Muscle layer of colon (tissue), 2 donors: ENCODE measurements at regions not wholly inside any gene's neighbourhood (a gene's known extent, or its start where the extent isn't known, plus 50 kb on each side); places are given as distances from the start of the nearest gene placed in this dataset.

ENCODE experiments used
- H3K27ac ChIP-seq: one replicate; pipeline ENCODE4 v1.7.0; 2013; ENCODE audit warnings: low read depth, mild to moderate bottlenecking, low read length, moderate library complexity
- H3K27me3 ChIP-seq, 2 donors: one replicate each; pipeline ENCODE4 v1.7.0; 2013; ENCODE audit warnings: low read length in 2 of 2, mild to moderate bottlenecking in 2 of 2; ENCODE audit not compliant: insufficient read depth in 2 of 2, control insufficient read depth in 1 of 2
- H3K36me3 ChIP-seq: one replicate; pipeline ENCODE4 v1.7.0; 2013; ENCODE audit warnings: mild to moderate bottlenecking, low read length; ENCODE audit not compliant: insufficient read depth
- H3K4me1 ChIP-seq: one replicate; pipeline ENCODE4 v1.7.0; 2013; ENCODE audit warnings: mild to moderate bottlenecking, low read length; ENCODE audit not compliant: insufficient read depth
- H3K4me3 ChIP-seq, 2 donors: one replicate each; pipeline ENCODE4 v1.7.0; 2013; ENCODE audit warnings: low read length in 2 of 2, low read depth in 1 of 2, mild to moderate bottlenecking in 1 of 2, moderate library complexity in 1 of 2
- H3K9ac ChIP-seq: one replicate; pipeline ENCODE4 v1.7.0; 2013; ENCODE audit warnings: low read length
- H3K9me3 ChIP-seq: one replicate; pipeline ENCODE4 v1.7.0; 2013; ENCODE audit warnings: mild to moderate bottlenecking, low read length
- donor health status: abdominal sarcoma.
- donor health status: Adenocarcinoma of cecum.

DNA sequence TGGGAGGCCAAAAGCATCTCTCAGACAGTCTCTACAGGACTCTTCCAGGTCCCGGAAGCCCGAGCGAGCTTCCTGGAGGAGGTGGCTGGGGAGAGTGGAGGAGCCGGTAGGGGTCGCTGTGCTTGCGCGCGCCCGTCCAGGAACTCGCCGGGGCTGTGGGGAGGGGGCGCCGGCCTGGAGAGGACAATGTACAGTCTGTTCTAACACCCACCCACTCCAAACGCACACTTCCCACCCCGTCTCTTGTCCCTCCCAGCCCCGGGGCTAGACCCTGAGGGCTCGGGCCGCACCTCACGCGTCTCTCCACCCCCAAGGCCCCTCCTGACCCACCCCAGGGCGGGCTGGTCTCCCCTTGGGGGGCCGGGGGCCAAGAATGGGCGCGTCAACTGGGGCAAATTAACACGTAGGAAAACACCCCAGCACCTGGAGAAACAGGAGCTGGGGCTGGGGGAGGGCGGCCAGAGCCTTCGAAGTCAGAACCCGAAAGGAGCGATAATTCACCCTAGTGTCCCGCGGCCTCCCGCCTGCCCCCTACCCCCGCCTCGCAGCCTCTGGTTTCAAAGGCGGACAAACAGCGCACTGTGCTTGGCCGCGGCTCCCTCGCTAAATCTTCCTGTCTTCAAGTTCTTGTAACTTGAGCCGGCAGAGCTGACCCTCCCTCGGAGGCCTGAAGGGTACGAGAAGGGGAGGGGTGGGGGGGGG lies 103.2 kb upstream of the FOXP4 start:
- Histone ChIP-seq H3K9me3 (no peaks in the 10 kb centered on the region), H3K36me3 (no peaks in the 10 kb centered on the region), H3K4me1 (peaks cover 28% of the 10 kb centered on the region), H3K4me3 (peak overlapping the region in 1 of 2 donors; percentile 12), H3K27ac (no peak overlapping the region), H3K9ac (no peak overlapping the region), H3K27me3 (no peaks in the 10 kb centered on the region)

DNA sequence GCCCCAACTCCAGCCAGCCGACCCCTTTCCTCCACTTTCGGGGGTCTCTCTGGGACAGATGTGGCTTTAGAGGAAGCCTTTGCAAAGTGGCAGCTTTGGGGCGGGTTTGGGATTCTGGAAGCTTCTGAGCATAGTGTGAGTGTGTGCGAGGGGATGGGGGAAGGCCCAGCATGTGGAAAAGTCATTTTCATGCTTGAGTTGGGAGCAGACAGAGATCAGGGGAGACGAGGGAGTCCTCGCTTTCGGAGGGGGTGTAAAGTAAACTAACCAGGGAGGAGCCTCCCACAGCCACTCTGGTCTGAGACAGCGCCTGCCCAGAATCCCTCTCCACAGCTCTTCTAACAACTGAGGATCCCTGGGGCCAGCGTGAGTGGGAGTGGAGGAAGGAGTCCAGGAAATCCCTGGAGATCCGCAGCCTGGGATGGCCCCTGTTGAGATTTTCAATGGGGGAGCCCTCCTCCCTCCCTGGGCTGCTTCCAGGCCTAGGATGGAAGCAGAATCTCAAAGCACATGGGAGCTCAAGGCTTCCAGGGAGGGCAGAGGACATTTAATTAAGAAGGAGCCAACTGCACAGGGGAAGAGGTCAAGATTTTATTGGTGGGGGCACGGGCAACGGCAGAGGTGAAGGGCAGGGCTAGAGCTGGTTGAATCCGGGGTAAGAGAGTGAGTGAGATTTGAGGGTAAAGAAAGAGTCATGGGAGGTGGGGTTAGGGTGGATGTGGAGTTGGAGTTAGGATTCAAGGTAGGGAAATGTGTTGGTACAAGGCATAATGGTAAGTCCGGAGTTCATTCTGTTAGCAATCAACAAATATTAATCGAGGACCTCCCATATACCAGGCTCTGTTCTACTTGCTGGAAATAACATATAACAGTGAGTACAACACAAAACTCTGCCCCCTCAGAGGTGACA lies 102.3 kb upstream of the FOXP4 start:
- Histone ChIP-seq H3K27me3 (no peaks in the 10 kb centered on the region), H3K9me3 (no peaks in the 10 kb centered on the region), H3K36me3 (no peaks in the 10 kb centered on the region), H3K4me1 (peaks cover 28% of the 10 kb centered on the region), H3K9ac (peak overlapping the region; percentile 3), H3K4me3 (peak overlapping the region in 1 of 2 donors; percentile 30), H3K27ac (peak overlapping the region; percentile 81)

DNA sequence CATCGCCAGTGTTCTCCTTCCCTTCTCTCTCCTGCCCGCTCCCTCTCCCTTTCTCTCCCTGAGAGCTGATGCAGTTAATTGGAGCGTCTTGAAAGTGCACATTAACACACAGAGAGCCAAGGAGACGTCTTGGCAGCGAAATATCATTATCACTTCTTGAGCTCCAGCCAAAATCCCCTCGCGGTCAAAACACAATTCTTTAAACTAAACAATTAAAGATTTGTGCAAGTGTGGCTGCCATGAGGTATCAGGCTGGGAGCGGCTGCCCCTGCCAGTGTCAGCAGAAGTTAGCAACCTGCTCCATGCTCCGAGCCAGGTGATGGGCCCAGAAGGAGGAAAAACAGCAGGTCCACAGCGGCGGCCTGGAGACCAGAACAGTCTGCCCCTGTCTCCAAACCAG lies 100.9 kb upstream of the FOXP4 start:
- no peak overlapping the region for H3K9ac ChIP-seq
- H3K27me3 ChIP-seq = no peaks in the 10 kb centered on the region
- H3K36me3 ChIP-seq = no peaks in the 10 kb centered on the region
- H3K4me3 ChIP-seq = no peak overlapping the region
- no peaks in the 10 kb centered on the region for H3K9me3 ChIP-seq
- peaks cover 42% of the 10 kb centered on the region for H3K4me1 ChIP-seq
- H3K27ac ChIP-seq = peak overlapping the region; percentile 35

DNA sequence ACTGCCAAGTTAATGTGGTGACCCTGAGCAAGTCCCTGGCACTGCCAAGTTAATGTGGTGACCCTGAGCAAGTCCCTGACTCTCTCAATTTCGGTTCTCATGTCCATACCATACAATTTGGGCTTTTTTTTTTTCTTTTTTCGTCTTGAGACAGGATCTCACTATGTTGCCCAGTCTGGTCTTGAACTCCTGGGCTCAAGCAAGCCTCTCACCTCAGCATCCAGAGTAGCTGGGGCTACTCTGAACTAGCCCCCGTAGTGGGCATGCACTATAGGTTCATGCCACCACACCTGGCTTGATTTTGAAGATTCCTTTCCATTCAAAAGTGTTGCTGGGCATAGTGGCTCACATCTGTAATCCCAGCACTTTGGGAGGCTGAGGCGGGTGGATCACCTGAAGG lies 100.0 kb upstream of the FOXP4 start:
- Histone ChIP-seq H3K36me3 (no peaks in the 10 kb centered on the region), H3K4me1 (peaks cover 50% of the 10 kb centered on the region), H3K4me3 (no peak overlapping the region), H3K27ac (no peak overlapping the region), H3K9ac (no peak overlapping the region), H3K9me3 (no peaks in the 10 kb centered on the region), H3K27me3 (no peaks in the 10 kb centered on the region)

DNA sequence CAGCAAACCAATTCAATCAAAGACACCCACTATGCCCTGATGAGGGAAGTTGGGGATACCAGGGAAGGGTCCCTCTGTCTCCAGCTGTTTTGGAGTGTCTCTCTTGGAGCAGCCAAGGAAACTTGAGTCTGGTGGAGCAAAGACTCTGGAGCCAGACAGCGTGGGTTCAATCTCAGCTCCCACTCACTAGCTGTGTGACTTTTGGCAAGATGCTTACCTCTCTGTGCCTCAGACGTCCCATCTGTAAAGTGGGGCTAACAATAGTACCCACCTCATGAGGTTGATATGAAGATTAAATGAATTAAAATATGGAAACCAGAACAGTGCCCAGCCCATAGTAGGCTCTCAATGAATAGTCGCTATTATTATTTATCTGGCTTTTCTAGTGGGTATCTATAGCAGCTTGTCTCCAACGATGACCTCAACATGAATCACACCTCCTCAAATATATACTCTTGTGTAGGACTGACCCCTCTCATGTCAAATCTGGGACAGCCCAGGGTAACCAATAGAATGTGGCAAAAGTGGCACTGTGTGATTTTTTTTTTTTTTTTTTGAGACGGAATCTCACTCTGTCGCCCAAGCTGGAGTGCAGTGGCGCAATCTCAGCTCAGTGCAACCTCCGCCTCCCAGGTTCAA lies 99.2 kb upstream of the FOXP4 start:
- no peak overlapping the region for H3K9ac ChIP-seq
- H3K4me3 ChIP-seq = no peak overlapping the region
- H3K9me3 ChIP-seq = no peaks in the 10 kb centered on the region
- H3K27me3 ChIP-seq = no peaks in the 10 kb centered on the region
- H3K36me3 ChIP-seq = no peaks in the 10 kb centered on the region
- H3K27ac ChIP-seq = no peak overlapping the region
- H3K4me1 ChIP-seq = peaks cover 58% of the 10 kb centered on the region

DNA sequence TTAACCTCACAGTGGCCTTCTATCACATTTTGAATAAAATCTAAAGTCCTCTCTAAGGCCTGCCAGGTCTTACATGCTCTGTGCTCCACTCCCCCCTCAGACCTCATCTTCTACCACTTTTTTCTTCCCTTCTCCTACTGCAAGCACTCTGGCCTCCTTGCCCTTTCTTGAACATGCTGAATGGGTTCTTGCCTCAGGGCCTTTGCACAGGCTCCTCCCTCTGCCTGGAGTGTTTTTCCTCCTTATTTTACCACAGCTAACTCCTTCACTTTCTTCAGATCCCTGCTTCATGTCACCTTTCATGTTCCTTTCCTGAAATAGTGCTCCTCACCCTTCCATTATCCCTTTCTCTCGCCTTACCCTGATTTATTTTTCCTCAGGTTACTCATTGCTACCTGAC lies 97.9 kb upstream of the FOXP4 start:
- Histone ChIP-seq H3K4me1 (peaks cover 57% of the 10 kb centered on the region), H3K9me3 (no peaks in the 10 kb centered on the region), H3K27me3 (no peaks in the 10 kb centered on the region), H3K4me3 (no peak overlapping the region), H3K9ac (no peak overlapping the region), H3K27ac (no peak overlapping the region), H3K36me3 (no peaks in the 10 kb centered on the region)

DNA sequence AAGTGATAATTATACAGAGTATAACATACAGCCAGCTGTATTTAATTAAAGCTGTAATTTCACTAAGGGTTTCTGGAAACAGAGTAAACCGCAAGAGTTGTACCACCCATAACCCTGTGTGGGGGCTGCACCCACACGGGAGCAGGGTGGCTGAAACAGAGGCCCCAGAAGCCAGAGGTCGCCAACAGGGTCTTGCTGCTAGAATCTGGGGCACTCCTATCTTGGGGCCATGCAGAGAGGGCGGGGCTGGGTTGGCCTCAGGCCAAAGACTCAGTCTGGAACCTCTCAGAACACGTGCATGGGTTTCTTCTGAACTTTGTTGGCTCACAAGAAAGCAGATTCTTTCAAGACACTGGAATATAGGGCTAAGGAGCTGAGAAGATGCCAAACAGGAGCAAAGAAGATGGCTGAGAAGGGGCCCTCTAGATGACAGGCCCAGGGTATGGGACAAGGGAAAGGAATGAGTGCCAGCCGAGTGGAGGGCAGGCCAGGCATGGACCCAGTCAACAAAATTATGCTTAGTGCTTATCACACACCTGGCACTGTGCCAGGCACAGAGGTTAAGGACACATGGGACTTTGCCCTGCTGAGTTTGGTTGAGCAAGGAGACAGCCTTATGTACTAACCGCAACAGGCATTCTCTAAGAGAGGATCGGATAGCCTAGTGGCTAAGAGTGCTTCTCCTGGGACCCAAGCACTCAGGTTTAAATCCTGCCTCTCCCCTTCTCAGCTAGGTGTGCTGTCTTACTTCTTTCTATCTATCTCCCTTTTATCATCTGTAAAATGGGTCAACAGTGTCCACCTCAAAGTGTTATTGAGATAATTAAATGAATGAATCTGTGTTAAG lies 96.6 kb upstream of the FOXP4 start:
- Histone ChIP-seq H3K4me3 (no peak overlapping the region), H3K36me3 (no peaks in the 10 kb centered on the region), H3K4me1 (peaks cover 45% of the 10 kb centered on the region), H3K27me3 (no peaks in the 10 kb centered on the region), H3K9ac (no peak overlapping the region), H3K9me3 (no peaks in the 10 kb centered on the region), H3K27ac (peak overlapping the region; percentile 38)

DNA sequence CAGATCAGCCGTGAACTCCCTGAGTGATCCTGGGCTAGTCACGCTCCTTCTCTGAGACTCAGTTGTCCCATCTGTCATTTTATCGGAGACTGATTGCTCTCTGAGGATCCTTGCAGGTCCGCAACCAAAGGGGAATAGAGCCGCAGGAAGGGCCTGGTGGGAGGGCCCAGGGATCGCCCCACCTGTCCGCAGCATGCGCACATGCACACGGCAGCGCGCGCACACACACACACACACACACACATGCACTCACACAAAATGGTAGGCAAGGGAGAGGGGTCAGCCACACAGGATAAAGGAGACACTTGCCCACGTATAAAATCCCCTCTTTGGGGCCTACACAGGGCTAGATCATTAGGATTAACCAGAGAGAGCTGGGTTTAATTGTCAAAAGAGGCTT lies 95.6 kb upstream of the FOXP4 start:
- H3K36me3 ChIP-seq = no peaks in the 10 kb centered on the region
- H3K9ac ChIP-seq = no peak overlapping the region
- no peaks in the 10 kb centered on the region for H3K27me3 ChIP-seq
- H3K4me1 ChIP-seq = peaks cover 39% of the 10 kb centered on the region
- no peak overlapping the region for H3K4me3 ChIP-seq
- no peaks in the 10 kb centered on the region for H3K9me3 ChIP-seq
- H3K27ac ChIP-seq = peak overlapping the region; percentile 65

DNA sequence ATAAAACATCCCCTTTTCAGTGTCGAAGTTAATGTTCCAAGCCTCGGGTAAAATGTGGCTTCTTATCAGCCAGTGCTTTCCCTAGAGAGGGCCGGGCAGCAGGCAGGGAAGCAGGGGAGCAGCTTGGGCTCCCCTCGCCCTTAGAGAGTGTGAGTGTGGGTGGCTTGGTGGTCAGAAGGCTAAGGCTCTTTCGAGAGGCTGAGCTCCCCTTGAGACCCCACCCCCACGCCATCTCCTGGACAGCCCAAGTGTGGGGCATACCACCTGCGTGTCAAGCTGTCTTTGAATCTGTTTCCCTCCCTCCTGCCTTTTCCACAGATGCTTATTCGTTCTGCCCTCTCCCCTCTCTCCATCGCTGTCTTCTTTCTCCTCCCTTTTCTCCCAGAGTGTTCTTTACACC lies 95.1 kb upstream of the FOXP4 start:
- Histone ChIP-seq H3K9me3 (no peaks in the 10 kb centered on the region), H3K36me3 (no peaks in the 10 kb centered on the region), H3K27ac (peak overlapping the region; percentile 65), H3K4me3 (peak overlapping the region in 1 of 2 donors; percentile 22), H3K4me1 (peaks cover 43% of the 10 kb centered on the region), H3K27me3 (no peaks in the 10 kb centered on the region), H3K9ac (no peak overlapping the region)

DNA sequence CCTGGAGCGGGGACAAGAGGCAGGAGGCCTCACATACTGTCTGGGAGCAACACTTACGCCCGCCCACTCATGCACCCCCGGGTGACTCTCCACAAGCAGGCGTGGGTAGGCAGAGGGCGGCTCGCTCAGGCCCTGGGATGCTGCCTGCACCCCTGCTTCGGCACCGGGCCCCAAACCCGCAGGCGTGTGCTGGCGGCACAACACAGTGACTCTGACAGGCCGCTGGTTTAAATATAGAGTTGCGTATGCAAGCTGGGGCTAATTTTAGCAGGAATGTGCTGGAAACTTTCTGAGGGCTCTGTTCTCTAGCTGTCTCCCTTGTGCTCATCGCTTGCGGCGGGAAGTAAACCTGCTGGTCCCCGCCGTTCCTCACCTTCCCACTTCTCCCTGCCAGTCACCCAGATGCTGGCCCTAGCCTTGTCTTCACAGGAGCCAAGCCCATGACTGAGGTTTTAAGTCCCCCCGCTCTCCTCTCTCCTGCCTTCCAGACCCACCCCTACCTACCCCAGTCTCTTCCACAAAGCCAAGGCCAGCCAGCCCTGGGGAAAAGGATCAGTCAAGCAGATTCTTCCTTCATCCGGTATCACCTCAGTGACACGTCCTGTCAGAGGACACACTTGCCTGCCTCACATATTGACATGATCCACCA lies 94.5 kb upstream of the FOXP4 start:
- peak overlapping the region in 1 of 2 donors; percentile 39 for H3K4me3 ChIP-seq
- H3K4me1 ChIP-seq = peaks cover 49% of the 10 kb centered on the region
- no peaks in the 10 kb centered on the region for H3K36me3 ChIP-seq
- H3K9me3 ChIP-seq = no peaks in the 10 kb centered on the region
- peak overlapping the region; percentile 65 for H3K27ac ChIP-seq
- H3K27me3 ChIP-seq = no peaks in the 10 kb centered on the region
- no peak overlapping the region for H3K9ac ChIP-seq
